ENCODE measurements at regions not wholly inside any gene's neighbourhood (a gene's known extent, or its start where the extent isn't known, plus 50 kb on each side); places are given as distances from the start of the nearest gene placed in this dataset.

GRCh38 chr6:140533526-140533925, 1159.1 kb upstream of the CITED2 start:
- TF ChIP-seq, protein P1, sequence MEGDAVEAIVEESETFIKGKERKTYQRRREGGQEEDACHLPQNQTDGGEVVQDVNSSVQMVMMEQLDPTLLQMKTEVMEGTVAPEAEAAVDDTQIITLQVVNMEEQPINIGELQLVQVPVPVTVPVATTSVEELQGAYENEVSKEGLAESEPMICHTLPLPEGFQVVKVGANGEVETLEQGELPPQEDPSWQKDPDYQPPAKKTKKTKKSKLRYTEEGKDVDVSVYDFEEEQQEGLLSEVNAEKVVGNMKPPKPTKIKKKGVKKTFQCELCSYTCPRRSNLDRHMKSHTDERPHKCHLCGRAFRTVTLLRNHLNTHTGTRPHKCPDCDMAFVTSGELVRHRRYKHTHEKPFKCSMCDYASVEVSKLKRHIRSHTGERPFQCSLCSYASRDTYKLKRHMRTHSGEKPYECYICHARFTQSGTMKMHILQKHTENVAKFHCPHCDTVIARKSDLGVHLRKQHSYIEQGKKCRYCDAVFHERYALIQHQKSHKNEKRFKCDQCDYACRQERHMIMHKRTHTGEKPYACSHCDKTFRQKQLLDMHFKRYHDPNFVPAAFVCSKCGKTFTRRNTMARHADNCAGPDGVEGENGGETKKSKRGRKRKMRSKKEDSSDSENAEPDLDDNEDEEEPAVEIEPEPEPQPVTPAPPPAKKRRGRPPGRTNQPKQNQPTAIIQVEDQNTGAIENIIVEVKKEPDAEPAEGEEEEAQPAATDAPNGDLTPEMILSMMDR (IDR thresholded peaks at IDR 0.05; ENCODE audit: insufficient read depth, low read depth, low read length): no peak
- no peak for TF ChIP-seq EZH2 (IDR thresholded peaks at IDR 0.05; ENCODE audit: insufficient read depth, low read length)
